Thymus (tissue), 11 donors: ENCODE measurements at regions not wholly inside any gene's neighbourhood (a gene's known extent, or its start where the extent isn't known, plus 50 kb on each side); places are given as distances from the start of the nearest gene placed in this dataset.

ENCODE experiments used
- DNase-seq, 9 donors: peaks; one replicate each; pipeline ENCODE4 v3.0.0-alpha.2; 2013; ENCODE audit warnings: low spot score in 9 of 9, low read depth in 6 of 9, missing footprints in 1 of 9
- H3K27ac ChIP-seq, 2 donors: one replicate each; pipeline ENCODE4 v1.5.1; 2013; ENCODE audit warnings: control low read depth in 1 of 2, low read depth in 1 of 2, low read length in 1 of 2, mild to moderate bottlenecking in 1 of 2, moderate library complexity in 1 of 2
- H3K27me3 ChIP-seq, 2 donors: one replicate each; pipeline ENCODE4 v1.5.1; 2013; ENCODE audit warnings: low read length in 1 of 2; ENCODE audit not compliant: control insufficient read depth in 2 of 2, insufficient read depth in 1 of 2
- H3K36me3 ChIP-seq, 2 donors: one replicate each; pipeline ENCODE4 v1.5.1; 2013; ENCODE audit warnings: low read length in 1 of 2, mild to moderate bottlenecking in 1 of 2, moderate library complexity in 1 of 2; ENCODE audit not compliant: control insufficient read depth in 2 of 2, insufficient read depth in 2 of 2
- H3K4me1 ChIP-seq, 2 donors: one replicate each; pipeline ENCODE4 v1.5.1; 2013; ENCODE audit warnings: low read length in 2 of 2; ENCODE audit not compliant: control insufficient read depth in 2 of 2, insufficient read depth in 2 of 2
- H3K4me3 ChIP-seq, 2 donors: one replicate each; pipeline ENCODE4 v1.5.1; 2013; ENCODE audit warnings: low read length in 2 of 2, control low read depth in 1 of 2, mild to moderate bottlenecking in 1 of 2
- H3K9me3 ChIP-seq, 2 donors: one replicate each; pipeline ENCODE4 v1.5.1; 2013; ENCODE audit warnings: low read length in 1 of 2, mild to moderate bottlenecking in 1 of 2; ENCODE audit not compliant: control insufficient read depth in 2 of 2, insufficient read depth in 1 of 2
- WGBS: extraction: QIAGEN DNeasy Blood & Tissue Kit; methylation state at CpG from one replicate; pipeline ENCODE4 v1.1.7; 2013; 5-methylcytosine and 5-hydroxymethylcytosine counted together
- donor health status: healthy.

- Histone ChIP-seq H3K4me3 (no peak overlapping the region), H3K27ac (no peak overlapping the region), H3K9me3 (peaks cover 0 to 3% of the 10 kb centered on the region in 2 donors), H3K27me3 (peaks cover 0 to 6% of the 10 kb centered on the region in 2 donors), H3K4me1 (peaks cover 0 to 2% of the 10 kb centered on the region in 2 donors), H3K36me3 (no peaks in the 10 kb centered on the region)
- WGBS, result 95% methylated on average over 4 of the region's 4 CpGs
- DNase-seq, result no peak
These were observed 129.9 kb upstream of the B3GAT1 start for GRCh38 chr11:134541951-134542350.

- no peak for DNase-seq
- peaks cover 0 to 3% of the 10 kb centered on the region in 2 donors for H3K9me3 ChIP-seq
- H3K27ac ChIP-seq, result no peak overlapping the region
- WGBS, result 72% methylated on average over 6 of the region's 6 CpGs
- peaks cover 0 to 2% of the 10 kb centered on the region in 2 donors for H3K4me1 ChIP-seq
- H3K27me3 ChIP-seq, result peaks cover 0 to 11% of the 10 kb centered on the region in 2 donors
- no peaks in the 10 kb centered on the region for H3K36me3 ChIP-seq
- H3K4me3 ChIP-seq, result no peak overlapping the region
These were observed 129.3 kb upstream of the B3GAT1 start for GRCh38 chr11:134541355-134541754.

GRCh38 chr11:134539285-134539684, 127.2 kb upstream of the B3GAT1 start:
- Histone ChIP-seq H3K27ac (no peak overlapping the region), H3K4me1 (peaks cover 0 to 2% of the 10 kb centered on the region in 2 donors), H3K36me3 (no peaks in the 10 kb centered on the region), H3K9me3 (peaks cover 0 to 3% of the 10 kb centered on the region in 2 donors), H3K4me3 (no peak overlapping the region), H3K27me3 (peaks cover 0 to 22% of the 10 kb centered on the region in 2 donors)
- no peak for DNase-seq
- 83% methylated on average over 4 of the region's 4 CpGs for WGBS

- no peak overlapping the region for H3K4me3 ChIP-seq
- H3K4me1 ChIP-seq, result peaks cover 0 to 2% of the 10 kb centered on the region in 2 donors
- DNase-seq, result no peak
- no peaks in the 10 kb centered on the region for H3K36me3 ChIP-seq
- 96% methylated on average over 15 of the region's 15 CpGs for WGBS
- H3K27ac ChIP-seq, result no peak overlapping the region
- H3K9me3 ChIP-seq, result peaks cover 0 to 3% of the 10 kb centered on the region in 2 donors
- H3K27me3 ChIP-seq, result peaks cover 0 to 22% of the 10 kb centered on the region in 2 donors
These were observed 126.7 kb upstream of the B3GAT1 start for GRCh38 chr11:134538742-134539141.

GRCh38 chr11:134537941-134538340, 125.9 kb upstream of the B3GAT1 start:
- Histone ChIP-seq H3K27me3 (peaks cover 0 to 22% of the 10 kb centered on the region in 2 donors), H3K9me3 (peaks cover 0 to 3% of the 10 kb centered on the region in 2 donors), H3K4me1 (peaks cover 0 to 2% of the 10 kb centered on the region in 2 donors), H3K27ac (no peak overlapping the region), H3K4me3 (no peak overlapping the region), H3K36me3 (no peaks in the 10 kb centered on the region)
- DNase-seq, result no peak
- 92% methylated on average over 7 of the region's 7 CpGs for WGBS

GRCh38 chr11:134537296-134537695, 125.3 kb upstream of the B3GAT1 start:
- Histone ChIP-seq H3K4me1 (peaks cover 0 to 2% of the 10 kb centered on the region in 2 donors), H3K9me3 (peaks cover 0 to 3% of the 10 kb centered on the region in 2 donors), H3K4me3 (no peak overlapping the region), H3K36me3 (no peaks in the 10 kb centered on the region), H3K27me3 (peaks cover 0 to 22% of the 10 kb centered on the region in 2 donors), H3K27ac (no peak overlapping the region)
- DNase-seq, result no peak
- 26% methylated on average over 11 of the region's 11 CpGs for WGBS

- Histone ChIP-seq H3K9me3 (peaks cover 0 to 3% of the 10 kb centered on the region in 2 donors), H3K27ac (no peak overlapping the region), H3K4me1 (peaks cover 0 to 2% of the 10 kb centered on the region in 2 donors), H3K27me3 (peaks cover 0 to 22% of the 10 kb centered on the region in 2 donors), H3K4me3 (no peak overlapping the region), H3K36me3 (no peaks in the 10 kb centered on the region)
- 8% methylated on average over 8 of the region's 8 CpGs for WGBS
- DNase-seq, result no peak
These were observed 124.6 kb upstream of the B3GAT1 start for GRCh38 chr11:134536677-134537076.

- 36% methylated on average over 15 of the region's 15 CpGs for WGBS
- H3K9me3 ChIP-seq, result peaks cover 0 to 3% of the 10 kb centered on the region in 2 donors
These were observed 124.2 kb upstream of the B3GAT1 start for GRCh38 chr11:134536219-134536618.

GRCh38 chr11:134535029-134536025, 123.3 kb upstream of the B3GAT1 start:
- H3K27me3 ChIP-seq, result peaks cover 0 to 22% of the 10 kb centered on the region in 2 donors
- no peaks in the 10 kb centered on the region for H3K36me3 ChIP-seq
- DNase-seq, result no peak
- peaks cover 0 to 2% of the 10 kb centered on the region in 2 donors for H3K4me1 ChIP-seq
- H3K9me3 ChIP-seq, result no peaks in the 10 kb centered on the region
- WGBS, result 87% methylated on average over 22 of the region's 22 CpGs
- no peak overlapping the region for H3K27ac ChIP-seq
- H3K4me3 ChIP-seq, result no peak overlapping the region

More at GRCh38 chr11:134536219-134536618, 124.2 kb upstream of the B3GAT1 start:
- H3K27me3 ChIP-seq, result peaks cover 0 to 22% of the 10 kb centered on the region in 2 donors
- no peak overlapping the region for H3K27ac ChIP-seq
- H3K4me1 ChIP-seq, result peaks cover 0 to 2% of the 10 kb centered on the region in 2 donors
- H3K4me3 ChIP-seq, result no peak overlapping the region
- no peak for DNase-seq
- no peaks in the 10 kb centered on the region for H3K36me3 ChIP-seq
